NCI-H1436 treated with DMSO at 0.1 percent for 48 hours (cell line): ENCODE measurements at regions not wholly inside any gene's neighbourhood (a gene's known extent, or its start where the extent isn't known, plus 50 kb on each side); places are given as distances from the start of the nearest gene placed in this dataset.

Source experiments
- DNase-seq: peaks from one replicate; lab custom pipeline; 2025; lab: John Stamatoyannopoulos, UW

DNA sequence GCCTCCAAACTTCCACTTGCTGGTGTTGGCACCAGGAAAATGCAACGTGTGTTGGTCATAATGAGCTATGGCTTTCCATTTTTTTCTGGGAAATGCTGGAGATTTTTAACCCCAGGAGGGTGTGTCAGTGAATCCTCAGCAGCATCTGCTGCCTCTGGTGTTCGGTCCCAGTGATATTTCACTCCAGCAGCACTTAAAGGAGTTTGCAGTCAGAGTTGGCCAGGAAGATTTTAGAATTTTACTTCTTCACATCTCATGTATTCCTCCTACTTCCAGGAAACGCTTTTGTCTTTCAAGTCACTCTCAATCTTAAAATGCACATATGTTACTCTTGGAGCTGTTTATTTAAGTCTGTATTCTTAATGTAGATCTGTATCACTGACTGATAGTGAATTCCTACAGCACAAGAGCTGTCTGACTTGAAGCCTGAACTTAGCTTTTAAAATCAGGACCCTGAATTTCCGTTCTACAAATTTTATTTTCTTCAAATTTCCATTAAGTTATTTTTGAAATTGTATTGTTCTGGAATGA is 903.4 kb upstream of the SLC10A2 start:
- no peak for DNase-seq

DNA sequence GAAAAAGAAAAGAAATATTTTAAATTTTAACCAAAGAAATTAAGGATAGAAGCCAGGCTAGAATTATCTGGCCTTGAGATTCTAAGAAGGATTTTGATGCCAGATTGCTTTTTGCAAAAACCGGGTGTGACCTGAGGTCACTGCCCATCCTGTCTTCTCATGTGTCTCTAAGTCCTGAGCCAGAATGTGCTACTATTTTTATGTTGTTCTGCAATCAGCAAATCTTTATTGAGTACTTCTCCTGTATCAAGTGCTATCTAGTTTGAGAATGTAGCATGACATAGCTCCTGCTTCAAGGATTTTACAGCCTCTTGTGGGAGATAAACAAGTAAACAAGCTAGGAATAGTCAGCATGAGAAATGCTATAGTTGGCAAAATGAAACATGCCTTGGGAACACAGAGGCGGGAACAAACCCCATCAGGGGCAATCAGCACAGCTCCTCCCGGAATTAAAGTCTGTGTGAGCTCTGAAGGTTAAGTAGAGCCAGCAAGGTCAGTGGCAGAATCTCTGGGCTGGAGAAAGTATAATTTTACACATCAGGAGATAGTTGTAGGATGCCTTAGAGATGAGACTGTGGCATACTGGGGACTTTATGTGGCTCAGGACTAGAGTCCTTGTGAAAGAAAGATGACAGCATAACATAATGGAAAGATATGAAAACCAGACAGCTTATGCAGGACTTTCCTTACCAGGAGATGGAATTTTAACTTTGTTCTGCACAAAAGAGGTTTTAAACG is 899.5 kb upstream of the SLC10A2 start:
- no peak for DNase-seq

DNA sequence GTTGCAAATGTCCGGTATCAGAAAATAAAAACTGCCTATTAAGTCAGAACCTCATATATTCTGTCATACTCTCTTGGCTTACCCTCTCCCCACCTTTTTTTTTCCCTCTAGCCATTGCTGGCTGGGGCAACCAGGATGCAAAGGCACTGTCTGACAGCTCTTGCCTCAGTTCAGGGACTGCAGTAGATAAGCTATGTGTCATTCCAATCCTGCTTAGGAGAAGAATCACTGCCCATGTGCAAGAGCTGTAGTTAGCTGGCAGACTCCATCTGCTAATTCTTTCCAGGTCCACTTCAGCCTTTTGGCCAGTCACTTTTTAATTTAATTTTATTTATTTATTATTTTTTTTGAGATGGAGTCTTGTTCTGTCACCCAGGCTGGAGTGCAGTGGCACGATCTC is 895.6 kb upstream of the SLC10A2 start:
- no peak for DNase-seq

DNA sequence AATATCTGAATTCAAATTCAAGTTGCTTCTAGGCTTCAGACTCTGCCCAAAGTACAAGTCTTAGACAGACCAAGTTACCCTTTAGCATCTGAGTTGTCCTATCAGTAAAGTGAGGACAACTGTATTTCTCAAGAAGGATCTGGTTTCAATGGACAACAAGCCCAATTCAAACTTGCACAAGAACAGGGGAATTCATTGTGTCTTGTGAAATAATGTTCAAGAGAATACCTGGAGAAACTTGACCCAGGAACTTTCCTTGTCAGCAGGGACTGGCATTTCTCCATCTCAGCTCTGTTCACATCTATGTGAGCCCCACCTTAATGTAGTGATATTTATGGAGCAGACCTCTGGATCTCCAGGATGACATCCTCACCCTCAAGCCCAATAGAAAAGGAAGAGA is 894.9 kb upstream of the SLC10A2 start:
- no peak for DNase-seq

DNA sequence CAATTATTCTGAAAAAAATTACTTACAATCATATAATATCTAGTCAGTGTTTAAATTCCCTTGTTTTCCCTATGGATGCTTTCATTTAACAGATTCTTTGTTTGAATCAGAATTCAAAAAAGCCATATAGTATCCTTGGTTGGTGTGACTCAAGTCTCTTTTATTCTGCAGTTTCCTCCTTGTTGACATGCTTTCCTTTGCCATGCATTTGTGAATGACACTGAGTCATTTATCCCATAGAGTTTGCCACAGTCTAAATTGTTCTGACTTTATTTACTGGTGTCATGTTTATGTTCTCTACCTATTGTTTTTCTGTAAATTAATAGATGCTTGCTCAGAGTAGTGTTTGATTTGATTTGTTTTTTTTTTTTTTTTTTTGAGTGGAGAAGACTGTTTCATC is 893.8 kb upstream of the SLC10A2 start:
- DNase-seq = no peak

DNA sequence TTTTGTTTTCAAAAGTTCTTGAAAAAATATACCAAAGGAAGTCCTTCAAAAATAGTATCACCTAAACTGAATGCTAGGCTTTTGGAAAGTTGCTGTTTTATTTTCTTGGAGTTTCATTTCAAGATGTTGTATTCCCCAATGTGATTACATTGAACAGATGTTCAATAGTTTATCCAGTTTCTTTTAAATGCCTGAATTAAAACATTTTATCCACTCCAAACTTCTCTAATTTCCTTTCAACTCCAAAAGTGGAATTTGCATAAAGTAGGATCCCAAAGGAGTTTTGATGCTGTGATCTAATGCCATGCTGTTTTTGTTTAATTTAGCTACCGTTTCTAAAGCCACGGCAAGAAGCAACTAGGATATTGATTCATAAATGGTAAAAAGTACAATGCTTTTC is 892.5 kb upstream of the SLC10A2 start:
- DNase-seq = no peak

DNA sequence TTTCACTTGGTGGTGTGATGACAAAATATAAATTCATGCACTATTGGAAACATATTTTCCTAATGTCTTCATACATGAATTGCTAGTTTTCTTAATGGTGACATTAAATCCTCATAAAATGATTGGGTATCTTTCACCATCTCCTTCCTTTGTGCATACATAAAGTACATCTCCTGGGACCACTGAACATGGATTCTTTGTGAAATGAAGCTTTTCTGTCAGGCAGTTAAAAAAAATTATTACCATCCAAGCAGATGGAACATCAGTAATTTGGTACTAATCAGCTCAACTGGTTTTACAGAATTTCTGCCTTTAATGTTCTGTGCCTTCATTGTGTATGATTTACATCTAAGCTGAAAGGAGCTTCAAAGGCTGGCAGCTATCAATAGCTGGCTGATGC is 891.7 kb upstream of the SLC10A2 start:
- no peak for DNase-seq

DNA sequence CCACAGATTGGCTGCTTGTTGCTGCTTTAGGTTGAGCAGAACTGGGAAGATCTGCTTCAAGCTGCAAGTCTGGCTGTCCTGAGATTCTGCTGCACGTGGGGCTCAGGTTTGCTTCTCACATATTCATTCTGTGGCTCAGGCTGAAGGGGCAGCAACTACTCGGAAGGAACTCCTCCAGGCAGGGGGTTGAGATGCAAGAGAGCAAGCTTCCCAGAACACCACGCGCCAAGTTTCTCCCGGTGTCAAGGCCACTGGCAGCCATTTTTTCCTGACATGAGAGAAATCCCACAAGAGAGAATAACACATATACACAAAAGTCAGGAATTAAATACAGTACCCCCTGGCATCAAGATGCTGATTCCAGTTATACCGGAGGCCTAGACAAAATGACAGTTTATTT is 887.6 kb upstream of the SLC10A2 start:
- no peak for DNase-seq

DNA sequence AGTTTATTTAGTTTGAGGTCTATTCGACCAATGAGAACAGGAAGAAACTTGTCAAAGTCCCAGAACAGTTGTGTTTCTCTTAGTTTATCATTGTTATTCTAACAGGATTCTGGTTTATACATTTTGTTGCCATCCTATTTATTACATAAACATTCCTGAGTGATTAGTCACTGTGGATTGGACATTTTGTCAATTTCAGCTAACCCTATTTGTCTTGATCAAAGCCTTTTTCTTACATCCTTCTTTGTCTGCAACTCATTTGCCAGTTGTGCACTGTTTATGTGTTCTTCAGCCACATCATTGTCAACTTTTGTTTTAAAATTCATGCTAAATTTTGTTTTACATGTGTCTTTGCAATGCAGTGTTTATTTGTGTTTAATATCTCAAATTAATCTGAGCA is 886.0 kb upstream of the SLC10A2 start:
- no peak for DNase-seq

DNA sequence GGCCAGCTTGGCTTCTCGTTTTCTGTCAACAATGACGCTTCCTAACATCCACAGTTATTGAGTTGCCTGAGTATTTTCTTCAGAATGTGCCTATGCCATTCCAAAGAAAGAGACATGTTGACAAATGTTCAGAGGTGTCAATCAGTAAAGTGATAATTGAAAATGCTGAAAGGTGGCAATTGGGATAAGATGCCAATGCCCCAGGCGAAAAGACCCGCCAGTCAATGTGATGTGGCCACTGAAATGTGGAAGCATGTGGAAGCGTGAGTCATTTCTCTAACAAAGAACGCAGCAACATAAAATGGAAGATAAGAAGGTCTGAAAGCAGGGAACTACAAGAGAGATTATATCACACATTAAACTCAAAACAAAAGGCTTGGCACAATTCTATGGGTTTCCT is 882.2 kb upstream of the SLC10A2 start:
- DNase-seq = no peak

DNA sequence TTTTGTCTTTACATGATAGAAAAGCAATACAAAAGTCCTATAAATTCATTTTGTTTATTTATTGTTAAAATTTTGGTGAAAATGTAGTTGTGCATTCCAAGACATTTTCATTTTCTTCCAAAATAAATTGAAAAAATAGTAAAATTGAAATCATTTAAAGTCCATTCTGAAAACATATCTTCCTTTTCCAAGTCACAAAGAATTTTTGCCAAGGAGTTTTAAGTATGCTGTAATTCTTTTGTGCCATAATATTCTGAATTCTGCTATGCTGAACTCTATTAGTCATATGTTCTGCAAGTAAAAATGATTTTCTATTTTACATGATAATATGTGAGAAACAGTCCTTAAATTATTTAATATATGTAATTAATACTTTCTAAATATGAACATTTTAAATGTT is 879.6 kb upstream of the SLC10A2 start:
- no peak for DNase-seq

DNA sequence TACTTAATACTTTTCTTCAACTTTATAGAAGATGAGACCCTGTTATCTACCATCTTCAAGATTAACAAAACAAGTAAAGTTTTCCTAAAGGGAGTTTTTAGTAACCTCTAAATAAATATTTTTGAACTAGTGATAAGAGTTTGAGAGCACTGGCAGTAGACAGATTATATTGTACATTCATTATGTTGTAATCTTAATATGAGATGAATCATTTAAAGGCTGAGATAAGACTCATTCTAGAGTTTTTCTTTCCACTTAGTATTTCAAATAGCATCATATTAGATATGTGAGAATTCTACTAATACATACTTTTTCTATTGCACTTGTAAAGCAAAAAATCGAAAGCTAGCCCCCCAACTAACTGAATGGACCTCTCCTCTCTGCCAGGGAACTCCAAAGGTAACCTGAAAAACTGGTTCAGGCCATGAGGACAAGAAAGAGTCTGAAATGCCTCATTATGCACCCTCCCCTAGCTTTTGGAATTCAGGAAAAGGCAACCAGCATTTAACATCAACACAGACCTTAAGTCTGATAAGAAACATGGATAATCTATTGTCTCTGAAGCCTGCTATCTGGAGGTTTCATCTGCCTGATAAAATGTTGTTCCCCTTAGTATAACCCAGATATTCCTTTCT is 875.4 kb upstream of the SLC10A2 start:
- no peak for DNase-seq

DNA sequence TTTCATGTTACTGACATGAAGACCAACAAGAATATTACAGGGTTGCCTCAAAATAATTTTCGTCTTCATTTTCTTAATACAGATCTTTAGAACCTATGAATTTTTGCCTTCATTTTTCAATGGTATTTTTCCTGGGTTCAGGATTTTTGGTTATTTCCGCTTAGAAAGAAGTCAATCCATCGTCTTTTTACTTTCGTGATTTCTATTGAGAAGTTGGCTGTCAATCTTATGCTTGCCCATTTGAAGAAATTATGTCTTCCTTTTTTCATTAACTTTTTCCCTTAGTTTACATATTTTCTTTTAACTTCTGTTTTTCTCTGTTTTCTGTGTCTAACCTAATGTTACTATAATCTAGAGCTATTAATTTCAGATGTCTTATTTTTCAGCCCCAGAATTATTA is 868.9 kb upstream of the SLC10A2 start:
- DNase-seq = no peak

DNA sequence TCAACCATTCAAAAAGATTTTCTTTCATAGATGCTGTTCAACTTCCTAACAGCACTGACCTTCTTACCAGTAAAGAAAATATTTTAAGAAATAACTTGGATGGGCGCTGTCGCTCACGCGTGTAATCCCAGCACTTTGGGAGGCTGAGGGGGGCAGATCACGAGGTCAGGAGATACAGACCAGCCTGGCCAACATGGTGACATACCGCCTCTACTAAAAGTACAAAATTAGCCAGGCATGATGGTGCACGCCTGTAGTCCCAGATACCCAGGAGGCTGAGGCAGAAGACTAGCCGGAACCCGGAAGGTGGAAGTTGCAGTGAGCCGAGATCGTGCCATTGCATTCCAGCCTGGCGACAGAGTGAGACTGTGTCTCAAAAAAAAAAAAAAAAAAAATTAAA is 865.7 kb upstream of the SLC10A2 start:
- DNase-seq = no peak

DNA sequence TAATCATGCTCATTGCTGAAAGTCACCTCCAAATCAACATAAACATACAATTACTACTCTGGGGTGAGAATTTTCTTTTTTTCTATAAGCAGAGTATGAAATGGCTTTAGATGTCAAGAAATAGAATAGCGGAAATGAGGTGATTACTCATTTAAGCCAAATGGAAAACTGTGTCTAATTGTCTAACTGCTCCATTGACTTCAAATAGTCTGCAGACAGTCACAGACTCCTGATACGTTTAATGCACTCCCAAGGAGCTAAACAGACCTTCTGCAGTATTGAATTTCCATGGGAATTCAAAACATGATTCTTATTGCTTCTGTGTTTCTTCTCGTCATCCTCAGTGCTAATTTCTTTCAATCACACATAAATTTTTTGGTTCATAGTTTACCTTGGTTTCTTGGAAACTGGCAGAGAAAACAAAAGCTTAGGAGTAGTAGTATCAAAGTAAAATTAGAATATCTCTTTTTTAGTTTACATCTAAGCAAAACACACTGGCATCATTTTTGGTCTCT is 865.2 kb upstream of the SLC10A2 start:
- DNase-seq = no peak

DNA sequence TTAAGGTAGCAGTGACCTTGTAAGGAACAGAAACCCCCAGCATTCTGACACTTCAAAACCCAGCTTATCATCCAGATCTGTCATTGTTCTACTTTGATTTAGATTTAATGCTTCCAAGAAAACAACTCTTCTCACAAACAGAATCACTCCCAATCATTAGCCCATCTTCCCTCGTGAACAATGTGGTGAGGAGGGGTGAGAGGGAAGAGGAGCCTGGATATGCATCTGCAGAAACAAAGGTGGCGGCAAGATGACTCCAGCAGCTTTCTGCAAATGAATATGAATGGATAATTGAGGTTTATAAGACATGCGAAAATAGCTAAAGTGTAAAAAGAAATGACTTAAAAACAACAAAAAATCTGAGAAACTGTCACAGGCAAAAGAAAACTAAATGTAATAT is 859.9 kb upstream of the SLC10A2 start:
- no peak for DNase-seq

DNA sequence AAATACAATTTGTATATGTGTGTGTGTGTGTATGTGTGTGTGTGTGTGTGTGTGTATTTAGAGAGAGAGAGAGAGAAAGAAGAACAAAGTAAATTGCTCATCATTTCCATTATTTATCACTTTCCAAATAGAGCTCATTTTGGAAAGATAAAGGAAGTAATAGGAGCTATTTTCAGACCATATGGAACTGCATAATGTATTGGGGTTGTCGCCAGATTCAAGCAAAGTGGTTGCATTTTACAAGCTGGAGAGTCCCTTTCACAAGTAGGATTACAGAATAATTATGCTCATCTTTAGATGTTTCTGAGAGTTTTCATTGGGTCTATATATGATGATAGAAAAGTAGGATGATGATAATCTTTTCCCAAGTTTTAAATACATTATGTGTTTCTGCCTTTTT is 842.7 kb upstream of the SLC10A2 start:
- no peak for DNase-seq

DNA sequence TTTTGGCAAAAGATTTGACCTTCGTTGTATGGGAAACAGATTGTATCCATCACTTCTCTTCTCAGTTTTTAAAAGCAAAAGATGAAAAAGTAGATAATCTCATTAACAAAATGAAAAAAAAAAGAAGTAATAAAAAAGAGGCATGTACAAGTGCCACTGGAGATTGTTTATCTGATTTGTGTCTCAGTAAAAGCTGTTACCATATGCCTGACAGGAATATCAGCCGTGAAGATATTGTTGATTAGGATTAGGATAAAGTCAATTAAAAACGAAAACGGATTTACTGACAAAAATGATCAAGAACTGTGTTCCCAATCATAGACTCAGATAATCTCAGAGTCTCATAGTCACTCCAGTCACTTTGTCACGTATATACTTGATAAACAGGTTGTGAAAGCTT is 842.1 kb upstream of the SLC10A2 start:
- no peak for DNase-seq

DNA sequence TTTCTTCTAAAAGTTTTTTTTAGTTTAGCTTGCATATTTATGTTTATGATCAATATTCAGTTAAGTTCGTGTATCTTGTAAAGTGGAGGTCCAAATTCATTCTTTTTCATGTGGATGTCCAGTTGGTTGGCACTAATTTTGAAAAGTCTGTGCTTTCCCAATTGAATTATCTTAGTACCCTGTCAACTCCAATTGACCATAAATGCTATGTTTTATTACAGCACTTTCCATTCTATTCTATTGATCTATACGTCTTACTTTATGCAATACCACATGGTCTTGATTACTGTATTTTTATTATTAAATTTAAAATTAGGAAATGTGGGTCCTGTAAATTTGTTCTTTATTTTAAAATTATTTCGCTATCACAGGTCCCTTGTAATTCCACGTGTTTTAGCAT is 837.6 kb upstream of the SLC10A2 start:
- DNase-seq = no peak

DNA sequence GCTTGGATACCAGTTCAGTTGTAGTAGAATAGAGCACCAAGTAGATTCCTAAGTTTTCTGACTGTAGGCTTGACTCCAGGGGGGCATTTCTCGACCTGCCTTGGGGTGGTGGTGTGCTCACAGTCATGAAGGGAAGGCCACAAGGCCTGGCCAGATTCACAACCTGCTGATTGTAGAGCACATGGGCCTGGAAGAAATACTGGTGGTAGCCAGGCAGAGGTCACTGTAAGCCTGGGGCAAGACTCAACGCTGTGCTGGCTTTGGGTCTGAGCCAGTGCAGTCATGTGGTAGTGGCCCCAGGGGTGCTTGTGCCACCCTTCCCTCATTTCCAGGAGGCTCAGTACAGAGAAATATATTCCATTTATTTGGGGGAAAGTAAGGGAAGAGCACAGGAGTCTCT is 832.3 kb upstream of the SLC10A2 start:
- no peak for DNase-seq

DNA sequence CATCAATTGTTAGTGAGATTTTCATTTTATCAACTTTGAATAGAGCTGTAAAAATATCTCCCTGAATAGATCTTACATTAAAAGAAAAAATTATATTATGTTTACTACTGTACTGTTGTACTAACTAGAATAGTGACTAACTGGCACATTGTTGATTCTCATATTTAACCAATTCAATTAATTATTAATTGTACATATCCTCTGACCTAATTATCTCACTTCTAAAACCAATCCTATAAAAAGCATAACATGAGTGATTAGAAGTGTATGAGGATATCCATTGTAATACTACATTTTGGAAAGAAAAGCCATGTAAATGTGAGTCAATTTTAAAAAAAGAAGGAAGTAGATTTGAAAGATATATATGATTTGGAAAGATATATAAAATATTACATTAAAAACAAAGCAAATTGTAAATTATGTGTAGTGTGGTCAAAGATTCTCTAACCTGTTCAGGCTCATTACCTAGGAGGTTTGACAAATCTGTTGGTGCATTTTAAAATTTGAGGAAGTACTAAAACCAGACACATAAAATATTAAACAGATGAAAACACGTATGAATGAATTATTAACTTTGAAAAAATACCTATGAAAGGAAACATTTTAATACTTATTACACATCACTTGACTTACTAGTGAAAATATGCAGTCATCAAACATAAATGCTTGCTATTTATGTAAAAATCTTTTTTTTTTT is 829.8 kb upstream of the SLC10A2 start:
- no peak for DNase-seq

DNA sequence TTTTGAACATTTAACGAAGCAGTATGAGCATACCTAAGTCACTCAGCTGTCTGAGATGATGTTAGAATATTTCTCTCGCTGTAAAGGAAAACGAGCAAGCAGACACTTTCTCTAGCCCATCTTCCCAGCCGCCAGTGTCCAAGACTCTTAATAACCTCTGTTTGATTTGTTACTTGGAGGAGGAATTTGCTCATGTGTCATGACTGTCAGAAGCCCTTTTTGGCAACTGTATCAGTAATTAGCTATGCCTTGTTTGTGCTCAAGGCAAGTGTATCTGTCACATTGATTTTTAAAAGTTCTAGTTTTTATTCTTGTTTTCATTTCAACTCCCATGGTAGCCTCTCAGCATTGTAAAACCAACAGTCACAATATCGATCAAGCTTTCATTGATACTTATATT is 828.4 kb upstream of the SLC10A2 start:
- DNase-seq = no peak

DNA sequence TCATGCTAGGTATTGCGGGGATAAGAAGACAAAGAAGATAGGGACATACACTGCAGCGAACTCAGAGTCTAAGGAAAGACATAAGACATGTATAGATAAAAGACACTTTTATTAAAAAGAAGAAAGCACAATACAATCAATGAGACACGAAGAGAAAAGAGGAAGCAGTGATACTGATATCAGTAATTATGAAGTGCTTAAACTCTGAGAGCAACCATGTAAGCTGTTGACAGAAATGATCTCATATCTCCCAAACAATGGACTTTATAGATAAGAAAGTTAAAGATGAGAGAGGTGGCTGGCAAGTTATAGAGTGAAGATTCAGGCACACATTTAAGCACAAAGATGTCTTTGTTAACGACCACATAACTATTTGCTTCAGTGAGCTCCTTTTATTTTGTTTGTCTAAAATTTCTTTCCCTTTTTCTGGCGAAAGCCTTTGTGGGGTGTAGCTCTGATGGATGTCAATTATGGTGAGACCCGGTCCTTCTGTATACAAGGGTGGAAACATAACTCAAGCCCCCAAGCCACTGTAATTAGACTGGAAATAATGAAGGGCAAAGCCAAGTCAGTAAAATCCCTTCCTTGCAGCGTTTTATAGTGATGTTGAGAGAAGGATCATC is 818.0 kb upstream of the SLC10A2 start:
- DNase-seq = no peak
